NCI-H2196 (cell line): ENCODE measurements at regions not wholly inside any gene's neighbourhood (a gene's known extent, or its start where the extent isn't known, plus 50 kb on each side); places are given as distances from the start of the nearest gene placed in this dataset.
"Not testable (repeated sequence)": the region's sequence is repeated elsewhere in the genome, so short reads cannot be mapped to it uniquely, and the experiment has no call there.

Experiments used
- DNase-seq: peaks from one replicate; lab custom pipeline; 2025; ENCODE audit not compliant: unreplicated experiment; lab: John Stamatoyannopoulos, UW

GRCh38 chr12:107144441-107144840 is 51.1 kb upstream of the CRY1 start:
- no peak for DNase-seq

GRCh38 chr12:107144990-107145389 is 51.6 kb upstream of the CRY1 start:
- DNase-seq, result no peak

- DNase-seq, result no peak
Observed at GRCh38 chr12:107145397-107145796, 52.0 kb upstream of the CRY1 start.

GRCh38 chr12:107148107-107148506 is 54.8 kb upstream of the CRY1 start:
- no peak for DNase-seq

GRCh38 chr12:107152315-107152714 is 59.0 kb upstream of the CRY1 start:
- DNase-seq, result no peak

GRCh38 chr12:107159384-107159900 is 66.1 kb upstream of the CRY1 start:
- no peak for DNase-seq

GRCh38 chr12:107163413-107163812 is 70.1 kb upstream of the CRY1 start:
- no peak for DNase-seq

- no peak for DNase-seq
Observed at GRCh38 chr12:107164392-107164791, 71.0 kb upstream of the CRY1 start.

- no peak for DNase-seq
Observed at GRCh38 chr12:107165581-107165980, 72.2 kb upstream of the CRY1 start.

- DNase-seq, result no peak
Observed at GRCh38 chr12:107167756-107168155, 74.4 kb upstream of the CRY1 start.

- no peak for DNase-seq
Observed at GRCh38 chr12:107169200-107169599, 75.9 kb upstream of the CRY1 start.

GRCh38 chr12:107178776-107179175 is 85.4 kb upstream of the CRY1 start:
- DNase-seq, result no peak

- no peak for DNase-seq
Observed at GRCh38 chr12:107179871-107180270, 86.5 kb upstream of the CRY1 start.

GRCh38 chr12:107180272-107180671 is 86.9 kb upstream of the CRY1 start:
- DNase-seq, result no peak

- DNase-seq, result no peak
Observed at GRCh38 chr12:107184359-107184930, 91.1 kb upstream of the CRY1 start.

GRCh38 chr12:107196681-107197080 is 103.3 kb upstream of the CRY1 start:
- DNase-seq, result no peak

GRCh38 chr12:107200394-107200793 is 107.0 kb upstream of the CRY1 start:
- DNase-seq, result peak; percentile 19

GRCh38 chr12:107207931-107208525 is 114.7 kb upstream of the CRY1 start:
- no peak for DNase-seq

GRCh38 chr12:107209700-107210099 is 116.4 kb upstream of the CRY1 start:
- not testable (repeated sequence) for DNase-seq

GRCh38 chr12:107214373-107214773 is 121.0 kb upstream of the CRY1 start:
- DNase-seq, result not testable (repeated sequence)

GRCh38 chr12:107216411-107216810 is 123.1 kb upstream of the CRY1 start:
- DNase-seq, result not testable (repeated sequence)

- no peak for DNase-seq
Observed at GRCh38 chr12:107219301-107219700, 126.0 kb upstream of the CRY1 start.

GRCh38 chr12:107221913-107222312 is 128.6 kb upstream of the CRY1 start:
- no peak for DNase-seq
